Cardiac muscle cell (in vitro differentiated cells and primary cell): ENCODE measurements at regions not wholly inside any gene's neighbourhood (a gene's known extent, or its start where the extent isn't known, plus 50 kb on each side); places are given as distances from the start of the nearest gene placed in this dataset.

Source experiments
- DNase-seq, 2 donors: peaks; one replicate each; pipeline versions ENCODE4 v3.0.0 to v3.0.0-alpha.2; 2010 to 2017; ENCODE audit warnings: low read depth in 1 of 2, low spot score in 1 of 2
- H3K27ac ChIP-seq: fragments of 200-600 bp; sonication (generic); 2 replicates; pipeline ENCODE4 v1.5.1; 2016
- H3K27me3 ChIP-seq: fragments of 200-600 bp; sonication (generic); 2 replicates; pipeline ENCODE4 v1.6.0; 2016; ENCODE audit warnings: control low read depth
- H3K36me3 ChIP-seq: fragments of 200-600 bp; sonication (generic); 2 replicates; pipeline ENCODE4 v1.5.1; 2016; ENCODE audit warnings: control low read depth
- H3K4me1 ChIP-seq: fragments of 200-600 bp; sonication (generic); 2 replicates; pipeline ENCODE4 v1.8.1; 2017; ENCODE audit warnings: low read depth, mild to moderate bottlenecking, mixed run types
- H3K4me3 ChIP-seq: fragments of 200-600 bp; sonication (generic); 2 replicates; pipeline ENCODE4 v1.5.1; 2016; ENCODE audit warnings: mild to moderate bottlenecking
- H3K9me3 ChIP-seq: fragments of 200-600 bp; sonication (generic); 2 replicates; pipeline ENCODE4 v1.5.1; 2017; ENCODE audit warnings: low read depth, mild to moderate bottlenecking, control low read depth
- TF ChIP-seq, protein P1 (sequence below): IDR thresholded peaks from 2 replicates; pipeline ENCODE4 v1.5.1; 2012; ENCODE audit warnings: low read depth, mild to moderate bottlenecking, low read length

DNA sequence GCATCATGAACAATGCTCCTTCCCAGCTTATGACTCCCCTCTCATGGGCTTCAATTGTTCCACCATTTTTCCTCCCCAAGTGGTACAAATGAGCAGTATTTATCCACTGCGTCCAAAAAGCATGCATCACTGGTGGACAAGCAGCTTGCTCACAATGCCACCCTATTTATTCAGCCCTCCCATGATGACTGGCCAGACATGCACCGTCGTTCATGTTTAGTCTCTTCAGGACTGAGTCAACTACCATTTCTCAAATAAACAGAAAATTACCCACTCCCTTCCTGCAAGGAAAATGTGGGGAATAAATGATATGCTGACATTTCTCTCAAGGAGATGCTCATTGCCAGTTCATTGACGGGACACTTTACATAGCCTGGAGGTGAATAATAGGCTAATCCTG is 300.4 kb downstream of the C6orf118 start:
- Histone ChIP-seq H3K36me3 (no peaks in the 10 kb centered on the region), H3K27me3 (no peaks in the 10 kb centered on the region), H3K4me3 (no peak overlapping the region), H3K27ac (no peak overlapping the region), H3K4me1 (no peaks in the 10 kb centered on the region), H3K9me3 (no peaks in the 10 kb centered on the region)
- TF ChIP-seq, protein P1, sequence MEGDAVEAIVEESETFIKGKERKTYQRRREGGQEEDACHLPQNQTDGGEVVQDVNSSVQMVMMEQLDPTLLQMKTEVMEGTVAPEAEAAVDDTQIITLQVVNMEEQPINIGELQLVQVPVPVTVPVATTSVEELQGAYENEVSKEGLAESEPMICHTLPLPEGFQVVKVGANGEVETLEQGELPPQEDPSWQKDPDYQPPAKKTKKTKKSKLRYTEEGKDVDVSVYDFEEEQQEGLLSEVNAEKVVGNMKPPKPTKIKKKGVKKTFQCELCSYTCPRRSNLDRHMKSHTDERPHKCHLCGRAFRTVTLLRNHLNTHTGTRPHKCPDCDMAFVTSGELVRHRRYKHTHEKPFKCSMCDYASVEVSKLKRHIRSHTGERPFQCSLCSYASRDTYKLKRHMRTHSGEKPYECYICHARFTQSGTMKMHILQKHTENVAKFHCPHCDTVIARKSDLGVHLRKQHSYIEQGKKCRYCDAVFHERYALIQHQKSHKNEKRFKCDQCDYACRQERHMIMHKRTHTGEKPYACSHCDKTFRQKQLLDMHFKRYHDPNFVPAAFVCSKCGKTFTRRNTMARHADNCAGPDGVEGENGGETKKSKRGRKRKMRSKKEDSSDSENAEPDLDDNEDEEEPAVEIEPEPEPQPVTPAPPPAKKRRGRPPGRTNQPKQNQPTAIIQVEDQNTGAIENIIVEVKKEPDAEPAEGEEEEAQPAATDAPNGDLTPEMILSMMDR: no peak
- DNase-seq: no peak

DNA sequence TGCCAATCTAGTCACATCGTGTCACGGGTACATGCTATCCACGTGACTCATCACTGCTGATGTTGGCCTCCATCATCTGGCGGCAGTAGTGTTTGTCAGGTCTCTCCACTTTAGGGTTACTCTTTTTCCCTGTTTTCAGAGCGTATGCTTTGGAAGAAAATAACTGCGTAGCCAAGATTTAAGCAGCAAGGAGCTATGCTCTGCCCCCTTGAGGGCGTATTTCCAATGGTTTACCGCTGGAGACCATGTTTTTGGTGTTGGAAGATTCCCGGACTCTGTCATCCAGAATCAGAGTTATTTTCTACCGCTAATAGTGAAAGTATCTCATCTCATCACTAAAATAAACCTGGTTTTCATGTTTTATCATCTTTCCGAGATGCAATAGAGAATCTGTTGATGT is 306.5 kb downstream of the C6orf118 start:
- Histone ChIP-seq H3K4me3 (no peak overlapping the region), H3K4me1 (no peaks in the 10 kb centered on the region), H3K9me3 (no peaks in the 10 kb centered on the region), H3K27ac (no peak overlapping the region), H3K36me3 (no peaks in the 10 kb centered on the region), H3K27me3 (no peaks in the 10 kb centered on the region)
- TF ChIP-seq, protein P1: no peak
- no peak for DNase-seq

DNA sequence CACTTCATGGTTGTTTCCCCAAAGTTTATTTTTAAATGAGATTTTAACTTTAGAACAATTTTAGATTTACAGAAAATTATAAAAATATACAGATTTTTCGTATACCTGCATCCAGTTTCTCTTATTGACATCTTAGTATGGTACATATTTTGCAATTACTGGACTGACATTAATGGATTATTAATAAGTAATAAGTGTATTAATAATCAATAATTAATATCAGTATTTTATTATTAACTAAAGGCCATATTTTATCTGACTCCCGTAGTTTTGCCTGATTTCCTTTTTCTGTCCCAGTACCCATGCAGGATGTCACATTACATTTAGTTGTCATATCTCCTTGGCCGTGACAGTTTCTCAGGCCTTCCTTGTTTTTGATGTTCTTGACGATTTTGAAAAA is 307.0 kb downstream of the C6orf118 start:
- H3K9me3 ChIP-seq: no peaks in the 10 kb centered on the region
- no peak for DNase-seq
- no peaks in the 10 kb centered on the region for H3K27me3 ChIP-seq
- no peaks in the 10 kb centered on the region for H3K4me1 ChIP-seq
- no peak overlapping the region for H3K4me3 ChIP-seq
- no peaks in the 10 kb centered on the region for H3K36me3 ChIP-seq
- TF ChIP-seq, protein P1: no peak
- no peak overlapping the region for H3K27ac ChIP-seq

DNA sequence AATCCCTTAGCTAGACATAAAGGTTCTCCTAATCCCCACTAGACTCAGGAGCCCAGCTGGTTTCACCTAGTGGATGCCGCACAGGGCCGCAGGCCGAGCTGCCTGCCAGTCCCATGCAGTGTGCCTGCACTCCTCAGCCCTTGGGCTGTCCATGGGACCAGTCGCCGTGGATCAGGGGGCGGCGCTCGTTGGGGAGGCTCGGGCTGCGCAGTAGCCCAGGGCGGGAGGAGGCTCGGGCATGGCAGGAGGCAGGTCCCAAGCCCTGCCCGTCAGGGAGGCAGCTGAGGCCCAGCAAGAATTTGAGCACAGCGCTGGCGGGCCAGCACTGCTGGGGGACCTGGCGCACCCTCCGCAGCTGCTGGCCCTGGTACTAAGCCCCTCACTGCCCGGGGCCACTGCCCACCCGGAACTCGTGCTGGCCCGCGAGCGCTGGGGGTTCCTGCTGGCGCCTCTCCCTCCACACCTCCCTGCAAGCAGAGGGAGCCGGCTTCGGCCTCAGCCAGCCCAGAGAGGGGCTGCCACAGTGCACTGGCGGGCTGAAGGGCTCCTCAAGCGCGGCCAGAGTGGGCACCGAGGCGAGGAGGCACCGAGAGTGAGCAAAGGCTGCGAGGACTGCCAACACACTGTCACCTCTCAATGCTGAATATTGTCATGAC is 307.8 kb downstream of the C6orf118 start:
- DNase-seq: no peak
- H3K27me3 ChIP-seq: no peaks in the 10 kb centered on the region
- H3K4me1 ChIP-seq: no peaks in the 10 kb centered on the region
- no peak overlapping the region for H3K4me3 ChIP-seq
- TF ChIP-seq, protein P1: no peak
- no peak overlapping the region for H3K27ac ChIP-seq
- H3K36me3 ChIP-seq: no peaks in the 10 kb centered on the region
- H3K9me3 ChIP-seq: no peaks in the 10 kb centered on the region

DNA sequence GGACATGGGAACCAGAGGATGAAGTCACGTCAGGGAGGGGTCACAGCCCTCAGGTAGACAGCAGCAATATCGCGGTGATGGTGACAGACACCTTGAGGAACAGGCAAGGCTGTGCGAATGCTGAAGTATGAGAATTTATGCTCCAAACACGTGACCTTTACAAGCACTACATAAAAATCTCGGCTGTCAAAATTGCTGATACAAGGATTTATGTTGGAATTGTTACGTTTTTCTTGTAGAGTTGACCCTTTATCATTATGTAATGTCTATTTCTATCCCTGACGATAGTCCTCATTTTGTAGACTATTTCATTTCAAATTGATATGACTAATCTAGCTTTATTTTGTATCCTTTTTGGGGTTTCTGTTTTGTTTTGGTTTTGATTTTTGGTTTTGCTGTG is 311.1 kb downstream of the C6orf118 start:
- TF ChIP-seq, protein P1: no peak
- H3K4me1 ChIP-seq: no peaks in the 10 kb centered on the region
- H3K27ac ChIP-seq: no peak overlapping the region
- H3K36me3 ChIP-seq: no peaks in the 10 kb centered on the region
- no peak overlapping the region for H3K4me3 ChIP-seq
- DNase-seq: no peak
- no peaks in the 10 kb centered on the region for H3K27me3 ChIP-seq
- H3K9me3 ChIP-seq: no peaks in the 10 kb centered on the region
